HG02970 (cell line): ENCODE measurements at regions not wholly inside any gene's neighbourhood (a gene's known extent, or its start where the extent isn't known, plus 50 kb on each side); places are given as distances from the start of the nearest gene placed in this dataset.

Experiments
- ATAC-seq: cut with Tn5 transposase; IDR thresholded peaks from one replicate; pipeline ENCODE4 v1.9.1; 2021; ENCODE audit warnings: mild to moderate bottlenecking, moderate library complexity, moderate number of reproducible peaks; ENCODE audit not compliant: unreplicated experiment, low FRiP score

DNA sequence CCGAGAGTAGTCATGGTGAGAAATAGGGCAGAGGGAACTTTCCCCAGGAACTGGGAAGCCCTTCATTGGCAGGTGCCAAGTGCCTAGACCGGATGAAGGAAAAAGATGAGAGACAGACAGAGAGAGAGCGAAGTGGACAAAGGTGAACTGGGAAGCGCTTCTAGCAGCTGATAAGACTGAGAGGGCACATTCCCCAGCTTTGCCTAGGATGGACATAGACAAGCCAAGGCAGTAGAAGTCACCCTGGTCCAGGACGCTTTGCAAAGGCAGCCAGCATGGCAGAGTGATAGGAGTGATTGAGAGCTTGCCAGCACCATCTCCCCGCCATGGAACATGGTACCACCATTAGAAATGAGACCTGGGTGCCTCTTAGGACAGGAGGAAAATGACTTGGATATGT lies 372.8 kb upstream of the MGMT start:
- no peak for ATAC-seq

DNA sequence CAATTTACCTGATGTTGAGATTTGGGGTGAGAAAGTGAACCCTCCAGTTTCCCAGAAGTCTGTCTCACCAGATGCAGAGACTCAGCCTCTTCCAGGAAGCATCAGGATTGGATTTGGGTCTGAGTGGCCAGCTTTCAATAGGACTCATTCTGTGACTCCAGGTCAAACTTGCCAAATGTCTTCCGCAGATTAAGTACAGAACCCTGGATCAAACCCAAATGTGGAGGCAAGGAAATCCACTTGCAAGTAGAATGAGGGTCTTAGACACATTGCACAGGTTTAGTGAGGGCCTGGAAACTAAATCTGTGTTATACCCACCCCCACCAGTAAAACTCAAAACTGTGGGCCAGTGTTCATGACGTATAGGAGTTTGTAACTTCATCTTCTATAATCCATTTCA lies 372.2 kb upstream of the MGMT start:
- no peak for ATAC-seq

DNA sequence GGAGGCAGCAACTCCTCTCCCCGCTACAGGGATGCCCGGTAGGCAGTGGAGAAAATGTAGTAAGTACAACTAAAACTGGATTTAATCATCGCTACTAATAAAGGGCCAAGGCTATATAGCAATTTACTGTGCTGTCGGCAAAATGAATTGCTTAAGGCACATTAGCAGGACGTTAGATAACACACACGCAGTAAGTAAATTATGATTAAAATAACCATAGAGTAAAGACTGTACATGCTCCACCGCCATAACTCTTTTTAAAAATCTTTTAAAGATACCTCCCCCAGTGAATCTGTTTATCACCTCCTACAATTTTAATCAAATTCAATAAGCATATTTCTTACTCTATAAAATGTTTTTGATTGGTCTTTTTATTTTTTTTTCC lies 371.4 kb upstream of the MGMT start:
- no peak for ATAC-seq

DNA sequence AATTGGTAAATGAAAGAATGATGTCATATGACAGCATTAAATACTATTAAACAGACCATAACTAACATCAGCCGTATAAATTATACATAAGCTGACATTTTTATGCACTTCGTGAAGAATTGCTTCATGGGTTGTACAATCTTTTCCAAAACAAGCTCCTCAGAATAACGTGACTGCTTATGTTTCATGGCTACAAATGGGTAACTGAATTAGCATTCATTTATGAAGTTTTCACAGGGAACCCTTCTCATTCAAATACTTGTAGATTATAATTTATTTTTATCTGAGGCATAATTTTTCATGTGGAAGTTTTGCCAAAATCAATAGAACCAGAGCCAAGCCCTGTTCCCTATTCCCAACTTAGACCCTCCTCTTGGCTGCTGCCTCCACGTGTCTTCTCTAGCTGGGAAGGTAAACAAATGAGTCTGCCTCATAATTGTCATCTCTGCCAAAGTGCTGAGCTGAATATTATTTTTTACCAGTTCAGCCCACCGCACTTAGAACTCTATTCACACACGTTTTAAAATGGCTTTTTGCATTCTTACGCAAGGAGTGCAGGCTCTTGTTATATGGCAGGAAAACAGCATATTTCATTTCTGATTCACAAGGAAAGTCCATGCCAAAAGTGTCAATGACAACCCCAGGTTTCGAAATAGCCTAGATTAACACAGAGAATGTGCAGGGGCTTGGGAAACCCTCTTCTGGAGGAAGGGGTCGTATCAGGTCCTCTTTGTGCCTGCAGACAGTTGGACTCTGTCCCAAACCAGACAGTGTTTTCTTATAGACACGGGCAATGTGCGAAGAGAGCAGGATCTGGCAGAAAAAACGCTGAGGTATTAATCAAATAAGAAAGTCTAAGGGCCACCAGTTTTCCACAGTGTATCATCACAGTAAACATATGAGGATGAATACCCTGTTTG lies 370.7 kb upstream of the MGMT start:
- ATAC-seq = no peak

DNA sequence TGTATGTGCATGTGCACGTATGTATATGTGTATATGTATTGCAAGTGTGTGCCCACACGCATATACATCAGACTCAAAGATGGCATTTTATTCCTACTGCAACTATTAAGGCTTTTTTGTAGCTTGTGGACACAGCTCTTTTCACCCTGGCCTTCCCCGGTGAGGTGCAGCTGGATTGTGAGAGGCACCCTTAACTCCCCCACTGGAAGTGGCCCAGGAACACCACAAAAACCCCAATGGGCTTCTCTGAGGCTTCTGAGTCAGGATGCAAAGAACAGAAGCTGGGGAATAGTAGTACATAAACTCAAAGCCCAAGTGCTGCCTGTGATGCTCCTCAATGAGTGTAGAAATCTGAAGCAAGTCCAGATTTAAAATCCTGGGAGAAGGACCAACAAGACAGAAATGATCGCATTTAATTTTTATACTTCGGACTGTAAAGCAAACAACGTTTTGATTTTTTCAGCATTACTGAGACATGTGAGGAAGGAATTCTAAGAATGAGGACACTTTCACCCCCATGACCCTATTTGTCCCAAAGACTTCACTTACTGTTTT lies 369.2 kb upstream of the MGMT start:
- ATAC-seq = no peak

DNA sequence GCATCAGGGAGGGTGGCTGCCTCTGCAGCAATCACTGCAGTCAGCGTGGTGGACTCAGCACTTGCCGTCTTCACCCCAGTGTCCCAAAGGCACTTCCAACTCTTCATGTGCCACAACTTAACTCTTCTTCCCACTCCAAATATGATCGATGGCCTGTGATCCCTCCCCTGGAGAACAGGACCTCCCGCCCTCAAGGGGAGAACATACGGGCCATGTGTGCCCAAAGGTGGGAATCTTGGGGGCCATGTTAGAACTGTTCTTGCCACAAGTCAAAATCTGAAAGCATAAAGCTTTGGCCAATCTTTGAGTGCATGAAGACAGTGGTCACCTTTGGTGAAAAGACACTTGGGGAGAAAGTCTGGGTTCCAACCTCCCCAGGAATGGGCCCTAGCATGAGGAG lies 368.5 kb upstream of the MGMT start:
- ATAC-seq = no peak

DNA sequence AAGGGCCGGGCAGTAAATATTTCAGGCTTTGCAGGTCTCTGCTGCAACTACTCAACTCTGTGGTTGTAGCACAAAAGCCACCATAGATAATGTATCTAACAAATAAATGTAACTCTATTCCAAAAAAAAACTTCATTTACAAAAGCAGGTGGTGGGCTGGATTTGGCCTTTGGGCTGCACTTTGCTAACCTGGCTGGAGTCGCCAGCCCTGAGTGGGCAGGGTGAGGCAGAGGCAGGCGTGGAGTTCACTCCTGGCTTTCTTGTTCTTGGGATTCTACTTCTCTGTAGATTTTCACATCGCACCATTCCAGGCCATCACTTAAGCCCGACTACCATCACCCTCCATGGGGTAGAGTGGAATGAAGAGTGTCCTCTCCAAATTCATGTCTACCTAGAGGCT lies 367.6 kb upstream of the MGMT start:
- ATAC-seq = no peak

DNA sequence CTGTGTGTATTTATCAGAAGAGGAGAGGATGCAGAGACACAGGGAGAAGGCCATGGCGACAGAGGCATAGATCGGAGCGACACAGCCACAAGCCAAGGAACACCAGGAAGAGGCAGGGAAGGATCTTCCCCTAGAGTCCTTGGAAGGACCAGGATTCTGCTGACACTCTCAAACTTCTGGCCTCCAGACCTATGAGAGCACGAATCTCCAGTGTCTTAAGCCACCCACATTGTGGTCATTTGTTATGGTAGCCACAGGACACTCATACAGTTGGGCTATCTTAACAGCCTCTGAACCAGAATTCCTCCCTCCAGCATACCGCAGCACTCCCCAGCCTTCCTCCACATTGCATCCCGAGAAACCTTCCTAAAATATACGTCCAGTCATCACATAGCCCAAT lies 367.0 kb upstream of the MGMT start:
- ATAC-seq = no peak

DNA sequence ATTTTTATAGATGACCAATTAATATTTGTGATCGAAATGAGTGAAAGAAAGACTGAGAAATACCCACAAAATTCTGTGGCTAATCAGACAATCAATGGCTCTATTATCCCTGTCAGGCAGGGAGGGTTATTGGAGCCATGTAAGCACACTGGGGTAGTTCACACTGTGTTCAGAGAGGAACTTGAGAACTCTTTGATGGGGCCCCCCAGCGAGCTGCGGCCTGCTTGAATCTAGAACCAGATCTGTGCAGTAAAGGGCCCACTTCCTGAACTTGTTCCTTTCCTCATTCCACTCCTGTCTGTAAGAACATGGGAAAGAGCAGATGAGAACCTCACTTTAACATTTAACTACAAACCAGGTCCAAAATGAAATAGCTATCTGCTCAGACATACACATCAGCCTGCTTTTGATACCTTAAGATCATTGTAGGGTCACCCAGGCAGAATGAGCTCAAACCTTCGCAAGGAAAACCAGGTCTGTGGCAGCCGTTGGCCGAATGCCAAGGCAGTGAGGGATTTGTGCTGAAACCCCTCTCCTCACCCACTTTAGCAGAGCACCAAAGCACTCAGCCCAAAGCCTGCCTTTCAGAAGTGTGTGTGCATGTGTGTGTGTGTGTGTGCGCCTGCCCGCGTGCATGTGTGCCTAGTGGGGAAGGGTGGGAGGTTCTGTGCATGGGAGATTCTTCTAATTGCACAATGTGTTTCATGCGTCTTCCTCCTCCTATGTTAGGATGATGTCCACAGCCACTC lies 365.6 kb upstream of the MGMT start:
- no peak for ATAC-seq

DNA sequence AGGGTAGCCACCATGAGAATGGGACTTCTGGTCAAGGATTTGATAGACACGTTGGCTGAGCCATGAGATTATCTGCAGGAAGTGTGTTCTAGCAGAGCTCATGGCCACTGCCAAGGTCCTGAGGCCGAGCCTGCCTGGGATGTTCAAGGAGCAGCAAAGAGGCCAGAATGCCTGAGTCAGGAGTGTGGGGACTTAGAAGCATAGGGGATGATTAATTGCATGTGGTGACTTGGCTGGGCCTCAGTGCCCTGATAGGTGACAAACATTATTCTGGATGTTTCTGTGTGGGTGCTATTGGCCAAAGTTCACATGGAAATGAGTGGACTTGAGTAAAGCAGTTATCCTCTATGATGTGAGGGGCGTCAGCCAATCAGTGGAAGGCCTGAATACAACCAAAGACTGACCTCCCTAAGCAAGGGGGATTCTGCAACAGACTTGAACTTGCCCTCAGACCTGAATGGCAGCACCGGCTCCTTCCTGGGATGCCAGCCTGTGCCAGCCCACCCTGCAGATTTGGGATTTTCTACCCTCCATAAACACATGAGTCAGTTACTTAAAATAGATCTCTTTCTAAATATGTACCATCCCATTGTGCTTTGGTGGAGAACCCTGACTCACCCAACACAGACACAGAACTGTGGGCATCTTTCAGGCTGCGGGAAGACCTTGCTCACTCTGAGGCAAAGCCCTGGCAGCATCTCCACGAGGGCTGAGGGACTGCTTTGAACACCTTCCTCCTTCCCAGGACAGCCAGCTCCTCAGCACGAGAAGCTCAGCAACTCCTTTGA lies 363.9 kb upstream of the MGMT start:
- no peak for ATAC-seq

DNA sequence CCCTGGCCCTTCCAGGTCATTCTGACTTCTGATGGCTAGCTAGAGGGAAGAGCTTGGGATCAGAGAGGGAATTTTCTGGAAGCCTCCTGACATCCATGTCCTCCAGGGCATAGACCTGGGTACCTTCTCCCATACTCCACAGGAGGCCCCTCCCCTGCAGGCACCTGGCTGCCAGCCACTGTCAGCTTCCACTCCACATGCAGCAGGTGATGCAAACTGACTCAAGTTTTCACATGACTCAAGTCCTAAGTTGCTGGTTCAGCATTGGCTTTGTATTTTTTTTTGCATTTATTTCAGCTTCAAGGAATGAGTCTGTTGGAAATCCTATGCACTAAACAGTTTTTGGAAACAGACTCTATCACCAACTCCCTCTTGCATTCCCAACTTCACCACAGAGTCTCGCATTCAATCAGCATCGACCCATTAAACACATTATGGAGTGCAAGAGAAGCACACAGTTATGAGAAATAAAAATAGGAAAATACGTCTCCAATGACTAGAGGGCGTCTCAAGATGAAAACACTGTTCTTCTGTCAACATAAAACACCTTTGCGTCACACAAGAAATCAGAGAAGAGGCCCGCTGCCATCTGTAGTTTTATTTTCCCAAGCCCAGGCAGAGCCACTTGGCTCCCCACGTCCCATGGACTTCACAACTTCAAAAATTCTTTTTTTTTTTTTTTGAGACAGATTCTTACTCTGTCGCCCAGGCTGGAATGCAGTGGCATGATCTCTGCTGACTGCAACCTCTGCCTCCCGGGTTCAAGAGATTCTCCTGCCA lies 362.6 kb upstream of the MGMT start:
- no peak for ATAC-seq

DNA sequence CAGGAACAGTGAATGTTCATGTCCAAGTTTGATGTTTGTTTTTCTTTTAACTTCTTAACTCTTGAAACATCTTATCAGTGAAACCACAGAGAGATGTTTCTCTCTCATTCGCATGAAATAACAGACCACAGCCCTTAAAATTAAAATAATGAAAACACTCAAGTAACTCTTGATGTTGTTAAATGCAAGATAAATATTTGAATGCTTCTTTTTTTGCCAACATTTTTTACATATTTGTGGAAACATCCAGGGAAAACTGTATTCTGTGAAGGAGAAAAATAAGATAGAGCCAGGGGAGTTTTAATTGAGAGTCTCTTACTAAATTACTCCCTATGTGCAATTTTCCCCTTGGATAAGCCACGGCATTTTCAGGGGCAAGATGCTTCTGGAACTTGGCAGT lies 361.8 kb upstream of the MGMT start:
- ATAC-seq = no peak

DNA sequence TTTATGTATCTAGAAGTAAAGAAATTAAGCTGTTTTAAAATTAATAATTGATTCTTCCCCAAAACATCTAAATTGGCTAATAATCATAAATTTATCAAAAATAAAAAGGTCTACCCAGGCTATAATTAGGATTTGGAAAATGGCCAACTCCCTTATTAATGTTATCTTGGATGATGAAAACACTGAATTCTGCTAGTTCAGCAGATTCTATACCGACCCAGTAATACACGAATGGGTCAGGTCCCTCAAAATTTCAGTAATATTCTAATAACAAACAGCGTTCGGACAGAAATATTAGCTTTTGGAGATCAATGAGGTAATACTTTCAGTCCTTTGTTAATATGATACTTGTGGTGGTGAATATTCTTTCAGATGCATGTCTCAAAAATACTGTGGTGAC lies 360.7 kb upstream of the MGMT start:
- no peak for ATAC-seq

DNA sequence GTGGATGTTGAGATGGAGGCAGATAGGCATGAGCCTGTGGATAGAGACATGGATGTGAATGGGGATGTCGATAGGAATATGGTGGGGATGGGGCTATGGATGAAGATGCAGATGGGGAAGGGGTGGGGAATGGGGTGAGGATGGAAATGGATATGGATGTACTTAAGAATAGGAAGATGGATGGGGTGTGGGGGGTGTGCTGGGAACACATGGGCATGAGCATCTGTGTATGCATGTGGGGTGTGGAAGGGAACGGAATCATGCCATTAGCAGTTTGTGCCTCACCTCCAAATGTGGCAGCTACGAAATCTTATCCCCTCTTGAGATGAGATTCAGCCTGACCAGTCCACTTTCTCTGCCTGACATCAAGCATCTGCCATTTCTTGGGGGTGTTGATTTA lies 359.5 kb upstream of the MGMT start:
- ATAC-seq = no peak

DNA sequence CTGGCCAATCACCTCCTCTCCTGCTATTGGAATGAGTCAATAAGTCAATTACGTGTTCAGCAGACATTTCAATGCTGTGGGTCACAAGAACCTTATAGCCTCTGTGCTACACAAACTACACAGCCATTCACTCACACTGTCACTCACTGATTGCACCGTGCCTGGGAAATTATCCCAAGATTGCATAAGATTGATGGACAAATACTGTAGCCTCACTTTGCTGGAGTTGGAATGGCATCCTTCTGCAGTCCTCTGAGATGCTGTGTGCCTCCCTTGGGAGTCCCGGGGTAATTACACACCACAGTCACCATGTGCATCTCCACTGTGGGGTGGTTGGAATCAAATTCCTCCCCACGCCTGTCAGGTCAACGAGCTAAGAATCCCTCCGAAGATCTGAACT lies 358.7 kb upstream of the MGMT start:
- ATAC-seq = no peak

DNA sequence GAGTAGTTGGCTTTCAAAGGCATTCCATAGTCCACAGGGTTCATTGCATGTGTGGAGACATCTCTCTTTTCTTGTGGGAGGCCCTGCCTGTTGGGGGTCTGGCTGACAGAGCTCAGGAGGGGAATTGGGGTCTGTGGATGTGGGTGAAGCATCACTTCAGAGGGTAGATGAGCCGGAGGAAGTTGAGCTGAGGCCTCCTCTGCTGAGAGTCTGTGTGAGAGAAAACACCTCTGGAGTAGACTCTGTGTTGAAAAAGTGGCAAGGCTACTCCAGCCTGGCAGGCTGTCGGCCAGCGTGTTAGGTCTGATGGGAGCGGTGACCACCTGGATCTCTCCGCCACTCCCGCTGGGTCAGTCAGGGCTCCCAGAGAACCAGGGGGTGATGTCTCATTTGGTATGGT lies 358.0 kb upstream of the MGMT start:
- no peak for ATAC-seq

DNA sequence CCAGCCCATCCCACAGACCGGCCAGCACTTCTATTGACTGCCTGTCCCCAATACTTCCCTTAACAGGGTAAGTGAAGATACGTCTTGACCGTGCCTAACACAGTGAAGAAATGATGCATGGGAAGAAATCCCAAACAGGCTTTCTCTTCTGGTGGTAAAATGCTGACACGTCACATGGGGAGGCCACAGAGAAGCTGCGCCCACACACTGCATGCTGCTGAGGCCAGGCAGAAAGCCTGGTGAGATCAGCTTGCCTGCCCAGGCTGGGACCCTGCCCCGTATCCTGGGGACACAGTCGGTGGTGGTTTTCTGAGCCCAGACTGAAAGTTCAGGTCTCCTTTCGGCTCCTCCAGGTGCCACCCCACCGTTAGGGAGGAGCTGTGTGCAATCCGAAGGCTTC lies 356.3 kb upstream of the MGMT start:
- no peak for ATAC-seq

DNA sequence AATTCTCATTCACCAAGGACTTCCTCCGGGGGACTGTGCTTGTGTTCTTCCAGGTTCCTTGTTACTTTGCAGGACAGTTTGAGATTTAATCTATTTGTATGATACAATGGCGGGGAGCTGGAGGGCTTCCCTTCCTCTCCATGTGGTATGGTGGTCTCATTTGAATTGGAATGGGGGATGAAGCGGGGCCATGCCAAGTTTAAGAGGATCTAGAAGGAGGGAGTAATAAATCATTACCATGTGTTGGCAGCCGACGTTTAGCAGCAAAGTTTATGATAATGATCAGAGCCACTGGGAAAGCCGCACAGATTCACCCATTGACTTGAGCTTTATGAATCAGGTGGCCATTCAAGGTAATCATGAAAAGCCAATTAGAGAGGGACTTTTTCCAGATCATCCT lies 355.1 kb upstream of the MGMT start:
- ATAC-seq = no peak

DNA sequence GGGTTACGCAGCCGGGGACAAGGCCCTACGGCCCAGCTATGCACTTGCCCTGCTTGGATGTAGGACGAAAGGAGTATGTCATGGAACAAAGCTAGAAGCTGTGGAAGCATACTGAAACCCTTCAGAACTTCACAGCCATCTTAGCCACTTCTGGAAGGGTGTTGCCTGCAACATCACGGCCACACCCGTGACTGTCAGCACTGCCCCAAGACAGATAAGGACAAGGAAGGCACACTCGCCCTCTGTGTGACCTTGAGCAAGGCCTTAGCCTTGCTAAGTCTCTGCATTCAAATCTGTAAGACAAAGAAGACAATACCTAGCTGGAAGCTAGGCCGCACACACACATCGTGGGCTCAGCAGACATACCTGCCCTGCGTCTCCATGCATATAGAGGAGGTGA lies 352.5 kb upstream of the MGMT start:
- no peak for ATAC-seq

DNA sequence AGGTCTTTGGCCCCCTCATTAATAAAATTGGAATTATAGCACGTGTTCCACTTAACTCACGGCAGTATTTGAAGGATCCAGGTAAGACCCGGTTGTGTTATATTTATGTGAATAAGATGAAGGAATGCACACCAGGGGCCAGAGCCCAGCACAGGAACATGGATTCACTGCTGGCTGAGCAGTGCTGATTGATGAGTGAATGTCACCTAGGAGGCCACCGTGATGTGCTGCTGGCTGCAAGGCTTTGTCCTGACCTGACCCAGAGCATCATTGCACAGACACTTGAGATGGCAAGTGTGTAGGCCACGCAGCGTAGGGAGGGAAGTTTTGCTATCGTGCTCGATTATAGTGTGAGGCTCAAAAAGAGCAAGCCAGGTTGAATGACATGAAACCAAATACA lies 350.7 kb upstream of the MGMT start:
- no peak for ATAC-seq
